Globus pallidus (tissue), 1 donor: ENCODE measurements at regions not wholly inside any gene's neighbourhood (a gene's known extent, or its start where the extent isn't known, plus 50 kb on each side); places are given as distances from the start of the nearest gene placed in this dataset.

Experiments used
- DNase-seq: peaks from one replicate; pipeline ENCODE4 v3.0.0-alpha.2; 2015; ENCODE audit warnings: low spot score

DNA sequence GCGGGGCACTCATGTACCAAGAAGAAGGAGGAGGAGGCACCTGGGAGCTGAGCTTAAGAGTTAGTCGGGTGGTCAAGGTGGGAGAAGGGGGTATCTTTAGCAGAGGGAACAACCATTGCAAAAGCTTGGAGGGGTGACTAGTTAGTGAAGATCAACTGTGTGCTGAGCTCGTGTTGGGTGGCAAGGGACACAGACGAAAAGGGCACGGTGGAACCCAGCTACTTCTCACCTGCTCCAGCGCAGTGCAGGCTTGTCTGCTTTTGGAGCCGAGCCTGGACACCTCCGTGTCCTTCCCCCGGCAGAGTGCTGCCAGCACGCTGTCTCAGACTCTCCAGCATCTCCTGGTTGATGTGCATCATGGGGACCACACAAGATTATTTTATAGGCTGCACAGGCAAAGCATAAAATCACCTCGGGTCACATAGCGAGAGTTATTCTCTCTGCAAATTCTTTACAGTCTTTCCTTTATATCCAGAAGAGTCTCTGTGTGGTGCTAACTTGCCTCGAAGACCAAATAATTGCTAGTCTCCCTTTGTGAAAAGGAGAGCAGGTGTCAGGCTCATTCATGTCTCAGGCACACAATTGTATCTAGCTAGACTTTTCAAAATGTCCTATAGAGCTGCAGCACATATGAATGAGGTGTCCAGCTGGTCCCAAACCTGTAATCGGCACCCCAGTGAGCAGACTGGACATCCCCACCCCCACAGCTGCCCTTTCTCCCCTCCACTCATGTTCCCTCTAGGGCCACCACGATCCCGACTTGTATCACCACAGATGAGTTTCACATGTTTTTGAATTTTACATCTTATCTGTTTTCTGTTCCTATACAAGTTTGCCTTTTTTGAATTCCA lies 123.4 kb downstream of the CEBPB start:
- DNase-seq = no peak

DNA sequence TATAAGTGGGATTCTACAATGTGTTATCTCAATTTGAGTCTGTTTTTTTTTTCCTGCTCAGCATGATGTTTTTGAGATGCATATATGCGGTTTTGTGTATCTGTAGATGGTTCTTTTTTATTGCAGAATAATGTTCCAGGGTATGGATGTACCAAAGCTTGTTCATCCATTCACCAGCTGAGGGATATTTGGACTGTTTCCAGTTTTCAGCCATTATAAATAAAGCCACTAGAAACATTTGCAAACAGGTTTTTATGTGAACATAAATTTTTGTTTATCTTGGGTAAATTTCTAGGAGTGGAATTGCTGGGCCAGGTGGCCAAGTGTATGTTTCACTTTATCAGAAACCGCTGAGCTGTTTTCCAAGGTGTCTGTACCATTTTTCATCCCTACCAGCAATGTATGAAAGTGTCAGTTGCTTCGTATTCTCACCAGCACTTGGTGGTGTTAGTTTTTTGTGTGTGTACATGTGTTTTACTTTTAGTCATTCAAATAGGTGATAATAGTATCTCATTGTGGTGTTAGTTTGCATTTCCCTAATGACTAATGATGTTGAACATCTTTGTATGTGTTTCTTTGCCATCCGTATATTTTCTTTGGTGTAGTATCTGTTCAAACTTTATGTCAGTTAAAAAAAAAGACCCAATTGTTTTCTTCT lies 124.2 kb downstream of the CEBPB start:
- no peak for DNase-seq

DNA sequence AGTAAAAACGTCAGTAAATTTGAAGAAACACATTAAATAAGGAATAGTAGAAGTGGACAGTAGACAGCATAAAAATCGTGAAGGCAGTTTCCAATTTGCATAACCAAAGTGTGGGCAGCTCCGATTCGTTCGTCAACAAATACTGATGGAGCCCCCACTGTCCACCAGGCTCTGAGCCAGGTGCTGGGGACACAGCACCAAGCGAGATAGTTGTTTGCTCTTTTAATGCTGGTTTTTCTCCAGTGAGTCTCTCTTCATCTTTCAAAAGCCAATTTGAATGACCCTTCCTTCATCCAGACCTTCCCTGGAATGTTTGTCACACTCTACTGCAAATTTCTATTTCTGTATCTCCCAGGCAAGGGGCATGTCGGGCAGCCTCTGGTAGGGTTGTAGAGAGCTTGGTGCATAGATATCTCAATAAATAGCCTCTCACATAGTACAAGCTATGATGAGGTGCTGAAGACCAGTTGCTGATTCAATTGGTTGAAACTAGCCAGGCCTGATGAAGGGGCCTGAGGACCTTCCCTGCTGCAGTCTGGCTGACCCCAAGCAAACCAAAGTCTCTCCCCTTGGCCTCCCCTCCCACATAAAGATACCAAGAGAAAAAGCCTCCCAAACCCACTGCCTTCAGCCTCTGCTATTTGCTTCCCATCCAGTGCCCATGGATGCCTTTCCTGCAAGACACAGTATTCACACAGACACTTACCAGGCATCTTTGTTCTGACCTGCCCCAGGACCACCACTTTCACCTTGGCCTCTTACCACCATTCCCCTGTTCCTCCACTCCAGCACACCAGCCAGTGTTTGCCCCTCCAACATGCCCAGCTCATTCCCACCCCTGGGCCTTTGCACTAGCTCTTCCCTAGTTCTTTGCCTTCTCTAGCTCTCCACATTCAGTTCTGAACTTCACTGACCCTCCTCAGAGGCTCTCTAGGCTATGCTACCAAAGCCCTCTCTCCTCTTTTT lies 125.2 kb downstream of the CEBPB start:
- no peak for DNase-seq

DNA sequence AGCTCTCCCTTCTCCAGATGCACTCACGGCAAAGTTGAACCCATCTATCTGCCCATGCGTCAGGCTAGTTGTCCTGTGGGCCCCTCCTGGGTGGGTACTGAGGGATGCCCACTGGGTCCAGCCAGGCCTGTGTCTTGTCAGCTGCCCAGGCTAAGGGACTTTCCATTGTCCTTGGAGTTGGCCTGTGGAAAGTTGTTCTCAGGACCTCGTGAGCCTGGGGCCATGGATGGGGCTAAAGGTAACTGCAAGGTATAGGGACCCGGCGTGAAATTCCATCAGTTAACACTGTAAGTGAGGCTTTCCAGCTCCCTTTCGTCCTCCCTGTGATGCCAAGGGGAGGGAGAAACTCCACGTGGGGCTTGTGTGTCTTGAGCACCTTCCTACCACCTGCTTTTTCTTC lies 126.5 kb downstream of the CEBPB start:
- DNase-seq = no peak

DNA sequence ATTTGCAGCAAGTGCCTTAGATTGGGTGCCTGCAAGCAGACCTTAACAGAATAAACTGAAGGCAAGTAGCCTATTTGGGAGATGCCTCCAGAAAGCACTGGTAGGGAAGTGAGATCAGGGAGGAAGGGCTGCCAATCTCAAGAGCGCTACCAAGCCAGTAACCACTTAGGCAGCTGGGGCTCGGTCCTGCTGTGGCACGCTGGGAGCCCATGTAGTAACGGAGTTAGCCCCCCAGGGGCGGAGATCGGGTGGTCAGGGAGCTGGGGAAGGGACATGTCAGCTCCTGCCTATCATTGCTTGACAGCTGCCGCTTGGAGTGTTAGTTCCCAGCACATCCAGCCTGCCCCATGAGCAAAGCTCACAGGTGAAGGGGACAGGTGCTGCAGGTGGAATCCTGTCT lies 127.0 kb downstream of the CEBPB start:
- no peak for DNase-seq

DNA sequence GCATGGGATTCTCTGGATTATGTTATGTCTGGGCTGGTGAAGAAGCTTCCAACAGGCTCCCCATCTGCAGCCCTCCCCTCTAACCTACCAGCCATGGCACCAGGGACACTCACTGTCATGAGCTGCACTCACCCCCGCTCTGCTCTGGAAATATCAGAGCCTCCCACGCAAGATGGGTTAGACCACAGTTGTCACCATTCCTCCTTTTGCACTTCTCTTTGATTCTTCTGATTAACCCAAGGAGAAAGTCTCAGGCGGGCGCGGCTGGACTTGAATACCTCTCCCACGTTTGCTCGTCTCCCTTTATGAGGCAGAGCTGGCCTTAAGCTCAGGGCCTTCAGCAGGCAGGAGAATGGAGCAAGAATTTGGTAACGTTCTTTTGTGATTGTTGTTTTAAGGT lies 128.1 kb downstream of the CEBPB start:
- no peak for DNase-seq

DNA sequence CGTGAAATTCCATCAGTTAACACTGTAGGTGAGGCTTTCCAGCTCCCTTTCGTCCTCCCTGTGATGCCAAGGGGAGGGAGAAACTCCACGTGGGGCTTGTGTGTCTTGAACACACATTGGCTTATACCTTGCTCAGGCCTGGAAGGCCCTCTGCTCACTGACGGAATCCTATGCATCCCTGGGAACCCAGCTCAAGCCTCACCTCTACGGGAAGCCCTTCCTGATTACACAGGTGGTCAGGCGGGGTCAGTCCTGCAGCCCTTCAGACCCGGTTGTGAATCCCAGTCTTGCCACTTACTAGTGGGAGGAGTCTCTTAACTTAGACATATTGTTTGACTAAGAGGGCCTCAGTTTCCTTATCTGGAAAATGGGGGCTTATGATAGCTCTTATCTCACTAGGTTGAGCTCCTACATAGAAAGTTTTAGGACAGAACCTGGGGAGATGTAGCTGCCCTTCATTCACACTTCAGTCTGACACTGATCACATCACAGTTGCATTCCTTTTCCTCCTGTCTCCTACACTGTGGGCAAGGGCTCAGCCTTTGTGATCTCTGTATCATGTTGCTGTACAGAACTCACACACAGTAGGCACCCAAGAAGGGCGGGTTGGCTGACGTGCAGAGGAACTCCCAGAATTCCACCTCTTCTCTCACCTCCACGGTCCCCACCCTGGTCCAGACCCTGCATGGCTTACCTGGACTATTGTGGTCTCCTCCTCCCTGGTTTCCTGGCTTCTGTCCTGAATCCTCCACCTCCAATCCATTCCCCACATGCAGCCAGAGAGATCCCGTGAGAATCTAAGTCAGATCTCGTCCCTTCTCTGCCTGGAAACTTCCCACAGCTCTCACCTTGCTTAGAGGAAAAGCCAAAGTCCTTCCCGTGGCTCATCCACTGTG lies 129.6 kb downstream of the CEBPB start:
- DNase-seq = no peak

DNA sequence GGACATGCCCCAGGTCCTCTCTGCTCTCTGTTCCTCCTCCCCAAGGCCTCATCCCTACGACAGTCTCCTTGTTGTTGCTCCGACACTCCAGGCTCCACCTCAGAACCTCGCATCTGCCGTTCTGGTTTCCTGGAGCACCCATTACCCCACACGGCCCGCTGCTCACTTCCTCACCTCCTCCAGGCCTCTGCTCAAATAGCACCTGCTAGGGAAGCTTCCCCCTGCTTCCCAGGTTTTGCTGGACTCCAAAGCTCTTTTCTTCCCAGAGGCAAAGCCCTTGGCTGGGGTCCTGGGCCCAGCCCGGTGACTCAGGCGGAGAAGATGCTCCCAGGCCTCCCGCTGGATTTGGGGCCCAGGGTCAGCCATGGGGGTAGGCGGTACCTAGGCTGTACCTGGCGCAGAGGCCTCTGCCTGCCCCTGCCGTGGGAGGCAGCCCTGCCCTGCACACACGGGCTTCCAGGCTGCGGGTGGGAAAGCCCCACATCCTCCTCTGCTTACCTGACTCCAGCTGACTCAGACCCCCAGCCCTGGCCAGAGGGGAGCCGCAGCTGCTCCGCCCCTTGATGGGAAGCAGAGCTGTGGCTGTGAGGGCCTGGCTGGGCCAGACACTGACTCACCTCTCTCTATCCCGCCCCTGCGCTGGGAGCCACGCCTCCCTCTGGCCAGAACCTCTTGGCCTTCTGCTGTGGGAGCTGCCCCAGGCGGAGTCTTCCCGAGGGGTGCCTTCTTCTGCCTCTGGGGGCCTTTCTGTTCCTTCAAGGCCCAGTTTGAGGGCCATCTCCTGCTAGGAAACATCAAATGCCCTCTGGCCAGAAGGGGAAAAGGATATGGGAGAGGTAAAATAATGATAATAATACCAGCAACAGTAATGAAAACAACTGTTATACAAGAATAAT lies 130.5 kb downstream of the CEBPB start:
- no peak for DNase-seq

DNA sequence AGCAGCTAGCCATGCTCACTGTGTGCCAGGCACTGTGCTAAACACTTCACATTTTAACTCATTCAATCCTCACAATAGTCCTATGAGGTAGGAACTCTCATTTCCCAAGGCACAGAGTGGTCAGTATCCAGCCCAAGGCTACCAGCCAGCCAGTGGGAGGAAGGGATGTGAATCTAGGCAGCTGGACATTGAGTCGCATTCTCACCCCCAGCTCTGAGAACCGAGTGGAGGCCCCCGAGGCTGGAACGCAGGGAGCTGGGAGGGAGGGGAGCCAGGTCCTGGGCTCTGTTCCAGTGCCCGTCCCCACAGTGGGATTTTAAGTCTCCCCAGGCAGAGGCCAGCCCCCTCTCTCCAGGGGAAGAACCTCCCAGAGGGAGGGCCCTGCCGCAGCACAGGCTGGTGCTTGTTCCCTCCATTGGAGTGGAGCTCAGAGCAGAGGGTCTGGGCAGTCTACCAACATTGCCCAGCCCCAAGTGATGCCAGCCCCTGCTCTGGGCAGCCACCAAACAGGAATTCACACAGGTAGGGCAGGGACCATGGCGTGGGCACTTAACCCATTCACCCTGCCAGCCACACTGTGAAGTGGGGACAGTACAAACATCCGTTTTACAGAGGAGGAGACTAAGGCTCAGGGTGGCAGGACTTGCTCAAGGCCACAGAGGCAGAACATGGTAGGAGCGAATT lies 131.3 kb downstream of the CEBPB start:
- DNase-seq = no peak

DNA sequence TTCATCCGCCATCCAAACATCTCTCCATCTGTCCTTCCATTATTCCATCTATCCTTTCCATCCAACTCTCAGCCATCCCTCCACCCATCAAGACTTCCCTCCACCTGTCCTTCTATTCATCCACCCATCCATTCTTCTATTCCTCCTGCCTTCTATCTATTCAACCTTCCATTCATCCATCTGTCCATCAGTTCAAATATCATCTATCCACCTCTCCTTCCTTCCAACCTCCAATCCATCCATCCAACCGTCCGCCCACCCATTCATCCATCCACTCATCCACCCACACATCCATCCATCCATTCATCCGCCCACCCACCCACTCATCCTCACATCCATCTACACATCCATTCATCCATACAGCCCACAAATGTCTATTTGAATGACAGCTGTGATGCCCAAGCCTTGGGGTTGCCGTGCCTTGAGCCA lies 132.1 kb downstream of the CEBPB start:
- no peak for DNase-seq

DNA sequence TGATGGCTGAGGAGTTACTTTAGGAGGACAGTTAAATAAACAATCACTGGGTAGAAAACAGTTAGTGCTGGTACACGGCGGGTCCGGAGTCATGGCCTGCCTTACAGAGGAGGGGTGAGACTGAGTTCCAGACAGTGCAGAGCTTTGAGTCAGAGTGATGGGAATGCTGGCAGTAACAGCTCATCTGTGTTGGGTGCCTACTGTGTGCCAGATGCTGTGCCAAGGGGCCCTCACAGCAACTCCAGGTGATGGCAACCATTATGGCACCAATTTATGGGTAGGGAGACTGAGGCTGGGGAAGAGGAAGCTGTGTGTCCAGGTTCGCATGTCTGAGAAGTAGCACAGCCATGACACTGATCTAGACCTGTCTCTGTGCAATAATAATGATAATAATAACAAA lies 132.6 kb downstream of the CEBPB start:
- DNase-seq = no peak

DNA sequence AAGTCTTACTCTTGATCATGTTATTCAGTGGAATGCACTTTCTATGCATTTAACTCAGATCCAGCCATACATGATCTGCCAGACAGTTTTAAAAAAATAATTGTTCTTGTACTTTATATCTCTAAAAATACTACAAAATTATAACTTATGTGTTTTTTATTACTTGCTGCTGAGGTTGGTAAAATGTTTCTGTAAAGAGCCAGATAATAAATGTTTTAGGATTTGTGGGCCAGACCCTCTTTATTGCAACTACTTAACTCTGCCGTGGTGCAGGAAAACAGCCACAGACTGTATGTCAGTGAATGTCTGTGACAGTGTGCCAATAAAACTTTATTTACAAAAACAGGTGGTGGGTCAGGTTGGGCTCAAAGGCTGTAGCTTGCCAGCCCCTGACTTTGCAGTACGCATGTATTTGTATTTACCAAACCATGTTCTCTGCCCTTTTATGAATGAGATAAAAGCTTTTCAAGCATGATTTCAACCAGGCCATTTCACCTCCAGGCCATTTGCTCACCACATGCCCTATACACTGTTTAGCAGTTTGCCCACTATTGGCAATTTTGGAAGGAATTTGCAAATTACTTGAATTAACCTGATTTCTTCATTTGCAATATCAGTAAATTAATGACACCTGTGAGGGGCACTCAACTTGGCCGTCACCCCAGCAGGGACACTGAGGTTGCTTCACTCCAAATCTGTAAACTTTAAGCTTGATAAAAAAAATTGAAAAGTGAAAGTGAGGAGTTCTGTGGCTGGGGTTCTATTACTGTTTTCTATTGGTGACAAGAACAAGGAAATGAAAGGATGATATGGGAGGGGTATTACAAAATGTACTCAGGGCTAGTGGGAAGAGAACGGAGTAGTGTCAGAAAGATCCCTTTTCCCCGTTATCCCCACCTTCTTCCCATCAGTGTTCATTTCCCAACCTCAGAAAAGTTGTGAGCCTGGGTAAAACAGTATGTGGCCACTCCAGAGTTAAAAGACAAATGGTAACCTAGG lies 133.4 kb downstream of the CEBPB start:
- DNase-seq = no peak

DNA sequence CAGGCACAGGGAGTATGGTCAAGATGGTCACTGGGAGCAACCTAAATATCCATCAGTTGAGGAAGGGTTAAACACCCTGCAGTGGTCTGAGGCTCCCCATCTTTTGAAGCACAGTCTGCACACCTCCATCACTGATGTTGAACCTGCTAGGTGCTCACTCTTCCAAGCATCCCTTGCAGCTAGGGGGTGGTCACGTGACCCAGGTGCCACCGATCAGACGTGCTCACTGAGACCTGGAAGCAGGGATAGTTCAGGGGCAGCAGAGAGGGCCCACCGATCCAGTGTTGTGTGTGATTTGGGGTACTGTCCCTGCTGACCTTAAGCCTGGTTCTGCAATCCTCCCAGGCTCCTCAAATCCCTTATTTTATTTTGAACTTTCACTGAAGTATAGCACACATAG lies 134.6 kb downstream of the CEBPB start:
- no peak for DNase-seq

DNA sequence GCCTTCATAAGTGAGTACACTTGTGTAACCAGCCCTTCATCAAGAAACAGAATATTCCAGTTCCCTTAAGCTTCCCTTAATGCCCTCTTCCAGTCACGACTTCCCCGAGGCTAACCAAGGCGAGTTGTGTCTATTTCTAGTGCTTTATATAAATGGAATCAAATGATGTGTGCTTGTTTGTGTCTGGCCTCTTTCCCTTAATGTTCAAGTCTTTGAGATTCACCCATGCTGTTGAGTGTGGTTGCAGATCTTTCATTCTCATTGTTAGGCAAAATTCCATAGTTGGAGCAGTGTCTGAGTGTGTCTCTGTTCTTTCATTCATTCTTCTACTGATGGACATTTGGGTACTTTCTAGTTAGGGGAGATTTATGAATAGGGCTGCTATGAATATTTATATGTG lies 135.0 kb downstream of the CEBPB start:
- no peak for DNase-seq

DNA sequence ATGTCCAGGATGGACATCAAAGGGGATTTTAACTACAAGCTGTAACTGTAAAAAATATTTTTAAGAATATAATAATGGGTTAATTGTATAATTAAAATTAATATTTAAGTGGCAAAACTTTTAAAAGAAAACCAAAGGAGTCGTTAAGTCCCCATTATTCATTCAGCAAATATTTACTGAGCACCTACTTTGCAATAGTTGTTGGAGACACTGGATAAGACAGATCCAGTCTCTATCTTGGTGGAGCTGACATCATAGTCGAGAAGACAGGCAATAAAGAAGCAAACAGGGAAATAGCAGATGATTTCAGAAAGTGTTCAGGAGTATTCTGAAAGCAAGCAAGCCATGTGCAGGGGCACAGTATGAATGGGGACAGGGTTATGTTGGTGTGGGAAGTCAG lies 137.0 kb downstream of the CEBPB start:
- DNase-seq = no peak

DNA sequence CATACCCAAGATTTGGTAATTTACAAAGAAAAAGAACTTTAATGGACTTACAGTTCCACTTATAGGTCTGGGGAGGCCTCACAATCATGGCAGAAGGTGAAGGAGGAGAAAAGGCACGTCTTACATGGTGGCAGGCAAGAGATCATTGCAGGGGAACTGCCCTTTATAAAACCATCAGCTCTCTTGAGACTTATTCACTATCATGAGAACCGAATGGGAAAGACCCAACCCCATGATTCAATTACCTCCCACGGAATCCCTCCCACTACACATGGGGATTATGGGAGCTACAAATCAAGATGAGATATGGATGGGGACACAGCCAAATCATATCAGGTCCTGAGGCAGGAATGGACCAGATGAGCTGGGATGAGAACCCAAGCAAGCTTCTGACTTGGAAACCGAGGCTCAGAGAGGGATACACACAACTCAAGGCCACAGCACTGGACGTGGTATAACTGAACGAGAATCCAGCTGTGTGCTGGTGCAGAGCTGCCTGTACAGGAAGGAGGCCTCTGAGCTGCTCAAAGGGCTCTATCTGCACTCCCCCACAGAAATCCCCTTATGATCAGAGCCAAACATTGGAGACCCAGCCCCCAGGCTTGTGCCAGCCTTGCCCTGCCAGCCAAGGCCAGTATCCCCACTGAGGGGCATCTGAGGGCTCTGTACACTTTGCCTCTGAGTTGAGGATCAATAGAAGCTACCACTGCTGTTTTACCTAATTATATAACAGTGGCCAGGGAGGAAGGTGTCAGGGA lies 137.8 kb downstream of the CEBPB start:
- no peak for DNase-seq

DNA sequence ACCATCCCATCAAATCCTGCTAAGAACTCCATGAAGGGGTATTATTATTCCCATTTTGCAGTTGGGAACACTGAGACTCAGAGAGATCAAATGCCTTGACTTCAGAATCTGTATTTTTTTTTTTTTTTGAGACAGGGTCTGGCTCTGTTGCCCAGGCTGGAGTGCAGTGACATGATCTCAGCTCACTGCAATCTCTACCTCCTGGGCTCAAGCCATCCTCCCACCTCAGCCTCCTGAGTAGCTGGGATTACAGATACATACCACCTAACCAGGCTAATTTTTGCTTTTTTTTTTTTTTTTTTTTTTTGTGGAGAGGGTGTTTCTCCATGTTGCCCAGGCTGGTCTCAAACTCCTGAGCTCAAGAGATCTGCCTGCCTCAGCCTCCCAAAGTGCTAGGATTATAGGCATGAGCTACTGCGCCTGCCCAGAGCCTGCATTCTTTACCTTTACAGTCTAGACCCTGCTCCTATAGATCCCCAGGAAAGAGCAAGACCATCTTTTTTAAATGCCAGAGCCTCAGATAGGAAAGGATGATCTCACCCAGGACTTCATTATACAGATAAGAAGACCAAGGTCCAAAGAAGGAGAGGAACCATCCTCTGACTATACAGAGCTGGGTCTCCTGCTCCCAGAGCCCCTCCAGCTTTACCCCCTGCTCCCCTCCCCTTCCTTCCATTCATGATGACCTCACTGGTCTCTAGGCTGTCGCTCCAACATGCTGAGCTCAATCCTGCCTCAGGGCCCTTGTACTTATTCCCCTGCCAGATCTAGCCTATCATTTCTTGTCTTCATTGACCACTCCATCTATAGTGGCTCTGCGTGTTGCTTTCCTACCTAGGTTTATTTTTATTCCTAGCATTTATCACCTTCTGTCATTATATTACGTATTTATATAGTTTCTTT lies 138.6 kb downstream of the CEBPB start:
- no peak for DNase-seq
